ENCODE measurements at regions not wholly inside any gene's neighbourhood (a gene's known extent, or its start where the extent isn't known, plus 50 kb on each side); places are given as distances from the start of the nearest gene placed in this dataset.

DNA sequence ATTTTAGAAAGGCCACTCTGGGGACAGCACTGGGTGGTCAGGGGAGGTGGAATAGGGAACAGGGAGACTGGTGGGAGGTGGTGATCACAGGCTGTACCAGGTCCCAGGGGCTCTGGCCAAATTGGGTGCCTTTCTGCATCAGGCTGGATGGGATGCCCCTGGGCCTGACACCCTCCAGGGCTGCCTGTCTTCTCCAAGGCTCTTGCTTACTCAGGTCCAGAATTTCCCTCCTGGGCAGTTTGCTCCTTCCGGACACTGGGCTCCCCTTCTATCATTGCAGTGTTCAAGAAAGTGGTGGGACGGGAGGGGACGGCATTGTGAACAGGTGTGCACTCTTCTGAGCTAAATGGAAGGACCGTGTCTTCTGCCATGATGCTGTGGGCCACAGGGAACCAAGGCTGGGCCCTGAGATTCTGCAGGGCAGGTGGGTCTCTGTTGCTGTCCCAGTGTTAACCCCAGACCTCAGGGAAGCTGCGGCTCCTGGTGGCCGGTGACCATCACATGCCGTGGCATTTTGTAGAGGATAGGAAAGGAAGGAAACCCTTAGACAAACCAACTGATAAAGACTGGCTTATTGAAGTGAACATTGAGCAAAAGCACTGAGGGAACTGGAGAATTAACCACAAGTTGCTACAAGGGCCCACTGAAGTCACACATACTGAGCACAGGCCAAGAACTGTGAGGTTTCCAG, 93.7 kb upstream of the HS6ST1 start:
- no peak overlapping the region for H3K4me3 ChIP-seq (replicated peaks; ENCODE audit: low read depth, low read length)
- TF ChIP-seq, protein P1, sequence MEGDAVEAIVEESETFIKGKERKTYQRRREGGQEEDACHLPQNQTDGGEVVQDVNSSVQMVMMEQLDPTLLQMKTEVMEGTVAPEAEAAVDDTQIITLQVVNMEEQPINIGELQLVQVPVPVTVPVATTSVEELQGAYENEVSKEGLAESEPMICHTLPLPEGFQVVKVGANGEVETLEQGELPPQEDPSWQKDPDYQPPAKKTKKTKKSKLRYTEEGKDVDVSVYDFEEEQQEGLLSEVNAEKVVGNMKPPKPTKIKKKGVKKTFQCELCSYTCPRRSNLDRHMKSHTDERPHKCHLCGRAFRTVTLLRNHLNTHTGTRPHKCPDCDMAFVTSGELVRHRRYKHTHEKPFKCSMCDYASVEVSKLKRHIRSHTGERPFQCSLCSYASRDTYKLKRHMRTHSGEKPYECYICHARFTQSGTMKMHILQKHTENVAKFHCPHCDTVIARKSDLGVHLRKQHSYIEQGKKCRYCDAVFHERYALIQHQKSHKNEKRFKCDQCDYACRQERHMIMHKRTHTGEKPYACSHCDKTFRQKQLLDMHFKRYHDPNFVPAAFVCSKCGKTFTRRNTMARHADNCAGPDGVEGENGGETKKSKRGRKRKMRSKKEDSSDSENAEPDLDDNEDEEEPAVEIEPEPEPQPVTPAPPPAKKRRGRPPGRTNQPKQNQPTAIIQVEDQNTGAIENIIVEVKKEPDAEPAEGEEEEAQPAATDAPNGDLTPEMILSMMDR (IDR thresholded peaks at IDR 0.05; ENCODE audit: low read length, missing control alignments): no peak
- DNase-seq (ENCODE audit: low read depth): no peak

- TF ChIP-seq, protein P1 (IDR thresholded peaks at IDR 0.05; ENCODE audit: low read length, missing control alignments): no peak
- DNase-seq (ENCODE audit: low read depth): no peak
- H3K4me3 ChIP-seq (replicated peaks; ENCODE audit: low read depth, low read length): no peak overlapping the region
These were observed 94.5 kb upstream of the HS6ST1 start for GRCh38 chr2:128413014-128413717.

DNA sequence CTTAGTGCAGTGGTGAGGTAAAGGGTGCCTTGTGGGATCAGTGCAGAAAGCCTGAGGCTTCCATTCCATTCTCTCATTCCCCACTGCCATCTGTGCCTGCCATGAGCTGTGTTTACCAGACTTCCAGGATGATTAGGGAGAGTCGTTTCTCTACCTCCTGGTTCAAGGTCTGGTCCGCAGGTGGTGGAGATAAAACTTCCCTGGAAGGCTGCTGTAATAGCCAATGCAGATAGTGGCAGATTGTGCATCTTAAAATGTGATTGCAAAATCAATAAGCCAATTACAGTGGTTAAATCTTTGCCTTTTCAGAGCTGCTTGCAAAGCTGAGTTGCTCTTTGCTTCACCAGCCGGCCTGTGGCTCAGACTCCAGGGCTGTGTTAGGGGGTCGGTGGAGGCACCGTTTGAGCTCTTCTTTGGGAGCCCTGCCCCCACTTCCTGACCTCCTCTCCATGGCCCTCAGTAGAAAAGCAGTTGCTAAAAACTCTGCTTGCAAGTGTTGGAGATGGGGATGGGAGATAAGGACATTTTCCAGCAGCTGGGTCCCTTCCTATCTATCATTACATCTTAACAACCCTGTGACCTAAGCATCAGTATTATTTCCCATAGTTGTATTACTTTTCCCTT, 95.2 kb upstream of the HS6ST1 start:
- DNase-seq (ENCODE audit: low read depth): no peak
- no peak overlapping the region for H3K4me3 ChIP-seq (replicated peaks; ENCODE audit: low read depth, low read length)
- TF ChIP-seq, protein P1 (IDR thresholded peaks at IDR 0.05; ENCODE audit: low read length, missing control alignments): no peak

- TF ChIP-seq, protein P1 (IDR thresholded peaks at IDR 0.05; ENCODE audit: low read length, missing control alignments): no peak
- no peak overlapping the region for H3K4me3 ChIP-seq (replicated peaks; ENCODE audit: low read depth, low read length)
- DNase-seq (ENCODE audit: low read depth): no peak
These were observed 95.7 kb upstream of the HS6ST1 start for GRCh38 chr2:128414351-128414750.

DNA sequence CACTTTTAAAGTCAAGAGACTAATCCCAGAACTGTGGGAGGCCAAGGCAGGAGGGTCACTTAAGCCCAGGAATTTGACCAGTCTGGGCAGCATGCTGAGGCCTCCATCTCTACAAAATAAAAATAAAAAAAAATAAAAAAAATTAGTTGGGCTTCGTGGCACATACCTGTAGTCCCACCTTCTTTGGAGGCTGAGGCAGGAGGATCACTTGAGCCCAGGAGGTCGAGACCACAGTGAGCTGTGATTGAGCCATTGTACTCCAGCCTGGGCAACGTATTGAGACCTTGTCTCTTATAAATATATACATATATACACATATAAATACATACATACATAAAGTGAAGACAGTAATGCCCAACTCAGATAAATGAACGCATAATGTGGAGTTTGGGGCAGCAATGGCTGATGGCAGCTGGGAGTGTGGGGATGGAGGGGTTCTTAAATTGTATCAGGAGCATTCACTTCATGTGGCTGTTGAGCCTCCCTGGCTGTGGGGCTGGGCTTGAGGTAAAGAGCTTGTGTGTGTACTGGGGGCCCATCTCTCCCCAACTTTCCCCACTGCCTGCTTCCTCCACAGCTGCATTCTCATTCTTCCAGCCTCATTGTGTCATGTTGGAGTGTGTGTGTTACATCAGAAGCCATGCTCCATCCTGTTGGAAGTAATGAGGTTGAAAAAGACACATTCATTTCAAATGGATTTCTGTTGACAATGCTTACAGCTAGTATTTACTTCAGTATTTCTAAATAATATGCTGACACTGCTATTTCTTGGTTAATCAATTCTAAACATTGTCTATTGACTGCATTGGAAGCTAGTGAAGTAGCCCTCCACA, 96.5 kb upstream of the HS6ST1 start:
- no peak for DNase-seq (ENCODE audit: low read depth)
- no peak overlapping the region for H3K4me3 ChIP-seq (replicated peaks; ENCODE audit: low read depth, low read length)
- TF ChIP-seq, protein P1 (IDR thresholded peaks at IDR 0.05; ENCODE audit: low read length, missing control alignments): no peak

DNA sequence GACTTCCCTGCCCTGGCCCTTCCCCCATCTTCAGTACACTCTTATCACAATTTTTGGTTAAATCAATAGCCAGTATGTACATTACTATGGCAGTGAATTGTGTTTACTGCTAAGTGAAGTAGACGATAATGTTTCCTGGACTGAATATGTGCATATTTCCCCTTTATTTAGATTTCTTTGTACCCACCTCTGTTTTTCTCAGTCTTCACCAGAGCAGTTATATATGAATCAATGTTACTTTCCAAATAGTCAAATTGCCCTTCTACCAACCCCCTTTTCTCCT, 97.1 kb upstream of the HS6ST1 start:
- no peak overlapping the region for H3K4me3 ChIP-seq (replicated peaks; ENCODE audit: low read depth, low read length)
- no peak for DNase-seq (ENCODE audit: low read depth)
- TF ChIP-seq, protein P1 (IDR thresholded peaks at IDR 0.05; ENCODE audit: low read length, missing control alignments): no peak
